ENCODE measurements at regions not wholly inside any gene's neighbourhood (a gene's known extent, or its start where the extent isn't known, plus 50 kb on each side); places are given as distances from the start of the nearest gene placed in this dataset.
"Not testable (repeated sequence)": the region's sequence is repeated elsewhere in the genome, so short reads cannot be mapped to it uniquely, and the experiment has no call there.

- no peak for DNase-seq
Observed at GRCh38 chr6:5898563-5898962, 108.2 kb downstream of the NRN1 start.

GRCh38 chr6:5898102-5898501 is 108.6 kb downstream of the NRN1 start:
- no peak for DNase-seq
- intact Hi-C loops (cut with DNase I), result no loop called here

More at GRCh38 chr6:5898563-5898962, 108.2 kb downstream of the NRN1 start:
- intact Hi-C loops (cut with DNase I), result no loop called here

- intact Hi-C loops (cut with DNase I), result no loop called here
- DNase-seq, result no peak
Observed at GRCh38 chr6:5896476-5897200, 110.1 kb downstream of the NRN1 start.

- no peak for DNase-seq
- intact Hi-C loops (cut with DNase I), result no loop called here
Observed at GRCh38 chr6:5894357-5894756, 112.4 kb downstream of the NRN1 start.

- intact Hi-C loops (cut with DNase I), result no loop called here
- DNase-seq, result peak in 1 of 10 donors; percentile 63
Observed at GRCh38 chr6:5893295-5893694, 113.4 kb downstream of the NRN1 start.

- intact Hi-C loops (cut with DNase I), result no loop called here
- DNase-seq, result no peak
Observed at GRCh38 chr6:5892669-5893068, 114.1 kb downstream of the NRN1 start.

GRCh38 chr6:5878792-5879191 is 127.9 kb downstream of the NRN1 start:
- intact Hi-C loops (cut with DNase I), result no loop called here
- DNase-seq, result no peak

GRCh38 chr6:5876076-5876475 is 130.6 kb downstream of the NRN1 start:
- intact Hi-C loops (cut with DNase I), result no loop called here
- DNase-seq, result no peak

GRCh38 chr6:5873976-5874375 is 132.7 kb downstream of the NRN1 start:
- DNase-seq; intact Hi-C loops (cut with DNase I): not testable (repeated sequence)

GRCh38 chr6:5871296-5871695 is 135.4 kb downstream of the NRN1 start:
- intact Hi-C loops (cut with DNase I), result no loop called here
- no peak for DNase-seq

GRCh38 chr6:5869676-5870075 is 137.0 kb downstream of the NRN1 start:
- intact Hi-C loops (cut with DNase I), result no loop called here
- DNase-seq, result no peak

- intact Hi-C loops (cut with DNase I), result no loop called here
- DNase-seq, result no peak
Observed at GRCh38 chr6:5869261-5869660, 137.5 kb downstream of the NRN1 start.

GRCh38 chr6:5866547-5867051 is 140.1 kb downstream of the NRN1 start:
- no peak for DNase-seq

GRCh38 chr6:5865506-5866031 is 141.2 kb downstream of the NRN1 start:
- DNase-seq, result no peak
- intact Hi-C loops (cut with DNase I), result no loop called here

More at GRCh38 chr6:5866547-5867051, 140.1 kb downstream of the NRN1 start:
- intact Hi-C loops (cut with DNase I), result no loop called here

- intact Hi-C loops (cut with DNase I), result no loop called here
- DNase-seq, result no peak
Observed at GRCh38 chr6:5860849-5861248, 145.9 kb downstream of the NRN1 start.

- intact Hi-C loops (cut with DNase I), result no loop called here
- DNase-seq, result peak in 1 of 10 donors; percentile 63
Observed at GRCh38 chr6:5855787-5856470, 150.8 kb downstream of the NRN1 start.

GRCh38 chr6:5854899-5855298 is 151.8 kb downstream of the NRN1 start:
- DNase-seq, result no peak
- intact Hi-C loops (cut with DNase I), result no loop called here

GRCh38 chr6:5851261-5851757 is 155.4 kb downstream of the NRN1 start:
- intact Hi-C loops (cut with DNase I), result no loop called here
- peak; percentile 58 to 98 (median 88) for DNase-seq

- no peak for DNase-seq
- intact Hi-C loops (cut with DNase I), result no loop called here
Observed at GRCh38 chr6:5850848-5851255, 155.9 kb downstream of the NRN1 start.

- DNase-seq, result no peak
- intact Hi-C loops (cut with DNase I), result no loop called here
Observed at GRCh38 chr6:5846889-5847288, 159.8 kb downstream of the NRN1 start.

- DNase-seq, result no peak
- intact Hi-C loops (cut with DNase I), result no loop called here
Observed at GRCh38 chr6:5846335-5846734, 160.4 kb downstream of the NRN1 start.
